Uterus (tissue), 2 donors: ENCODE measurements at regions not wholly inside any gene's neighbourhood (a gene's known extent, or its start where the extent isn't known, plus 50 kb on each side); places are given as distances from the start of the nearest gene placed in this dataset.

ENCODE experiments used
- POLR2A ChIP-seq, 2 donors: fragments of 450-650 bp; IDR thresholded peaks; one replicate each; pipeline ENCODE4 v1.6.1; 2016; ENCODE audit warnings: antibody characterized with exemption in 2 of 2, mild to moderate bottlenecking in 1 of 2, moderate library complexity in 1 of 2
- TF ChIP-seq, protein P1 (sequence below), 4 experiments: fragments of 200-600 bp in 2 of 4; fragments of 450-650 bp in 2 of 4; sonication (generic) in 2 of 4; IDR thresholded peaks; one replicate each; pipeline ENCODE4 v1.5.1; 2016 to 2019; ENCODE audit warnings: antibody characterized with exemption in 4 of 4, mild to moderate bottlenecking in 2 of 4, moderate library complexity in 1 of 4

DNA sequence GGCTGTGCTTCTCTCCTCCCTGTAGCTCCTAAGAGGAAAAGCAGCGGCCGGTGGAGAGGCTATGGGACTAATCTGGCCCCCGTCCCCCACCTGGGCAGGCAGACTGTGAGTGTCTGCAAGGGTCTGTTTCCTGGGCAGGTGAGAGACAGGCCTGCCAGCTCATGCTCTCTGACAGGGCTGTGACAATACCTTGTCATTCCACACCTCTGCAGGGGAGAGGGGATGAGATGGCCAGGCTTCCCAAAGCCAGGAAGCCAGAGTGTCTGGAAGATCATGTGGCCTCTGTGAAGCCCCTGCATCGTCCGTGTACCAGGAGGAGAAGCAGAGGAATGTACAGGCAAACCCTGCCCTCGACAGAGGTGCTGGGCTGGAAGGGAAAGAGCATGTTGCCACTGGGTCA, 142.5 kb upstream of the GATA6 start:
- TF ChIP-seq, protein P1, sequence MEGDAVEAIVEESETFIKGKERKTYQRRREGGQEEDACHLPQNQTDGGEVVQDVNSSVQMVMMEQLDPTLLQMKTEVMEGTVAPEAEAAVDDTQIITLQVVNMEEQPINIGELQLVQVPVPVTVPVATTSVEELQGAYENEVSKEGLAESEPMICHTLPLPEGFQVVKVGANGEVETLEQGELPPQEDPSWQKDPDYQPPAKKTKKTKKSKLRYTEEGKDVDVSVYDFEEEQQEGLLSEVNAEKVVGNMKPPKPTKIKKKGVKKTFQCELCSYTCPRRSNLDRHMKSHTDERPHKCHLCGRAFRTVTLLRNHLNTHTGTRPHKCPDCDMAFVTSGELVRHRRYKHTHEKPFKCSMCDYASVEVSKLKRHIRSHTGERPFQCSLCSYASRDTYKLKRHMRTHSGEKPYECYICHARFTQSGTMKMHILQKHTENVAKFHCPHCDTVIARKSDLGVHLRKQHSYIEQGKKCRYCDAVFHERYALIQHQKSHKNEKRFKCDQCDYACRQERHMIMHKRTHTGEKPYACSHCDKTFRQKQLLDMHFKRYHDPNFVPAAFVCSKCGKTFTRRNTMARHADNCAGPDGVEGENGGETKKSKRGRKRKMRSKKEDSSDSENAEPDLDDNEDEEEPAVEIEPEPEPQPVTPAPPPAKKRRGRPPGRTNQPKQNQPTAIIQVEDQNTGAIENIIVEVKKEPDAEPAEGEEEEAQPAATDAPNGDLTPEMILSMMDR (IDR thresholded peaks at IDR 0.05): no peak
- TF ChIP-seq POLR2A (IDR thresholded peaks at IDR 0.05): no peak
